Panc1 (cell line): ENCODE measurements at regions not wholly inside any gene's neighbourhood (a gene's known extent, or its start where the extent isn't known, plus 50 kb on each side); places are given as distances from the start of the nearest gene placed in this dataset.

ENCODE experiments used
- ATAC-seq: fragments of 200-7000 bp; cut with Tn5 transposase; 2 replicates; pipeline ENCODE4 v1.9.1; 2020; ENCODE audit warnings: mild to moderate bottlenecking, moderate library complexity
- BruUV-seq: library from RNA; stranded (reverse); fragments of 400-500 nt; replicated peaks from 2 replicates; lab custom pipeline; 2021; lab: Mats Ljungman, UMichigan
- CTCF ChIA-PET: fragments of 300-600 bp; sonication (Branson Sonifier 250); formaldehyde crosslinking; loops from one replicate; lab custom pipeline; 2022; ENCODE audit warnings: antibody characterized with exemption; lab: Charles Lee
- POLR2A ChIA-PET: fragments of 300-600 bp; sonication (Branson Sonifier 250); formaldehyde crosslinking; loops from one replicate; lab custom pipeline; 2022; ENCODE audit warnings: antibody characterized with exemption; lab: Charles Lee
- DNase-seq: peaks from one replicate; pipeline ENCODE4 v3.0.0-alpha.2; 2010; ENCODE audit warnings: low read depth, low spot score
- H3K27ac ChIP-seq: 2 replicates; pipeline ENCODE4 v1.5.1; 2011; ENCODE audit warnings: mild to moderate bottlenecking, low read length, inconsistent platforms
- H3K27me3 ChIP-seq: fragments of 200-500 bp; sonication (Bioruptor generic); 2 replicates; pipeline ENCODE4 v1.6.0; 2014; ENCODE audit warnings: low read length, inconsistent platforms; ENCODE audit not compliant: control insufficient read depth, insufficient read depth
- H3K36me3 ChIP-seq: fragments of 200-500 bp; sonication (Bioruptor generic); 2 replicates; pipeline ENCODE4 v1.5.1; 2014; ENCODE audit warnings: inconsistent platforms, mild to moderate bottlenecking, low read length, moderate library complexity; ENCODE audit not compliant: control insufficient read depth, insufficient read depth
- H3K4me1 ChIP-seq: 2 replicates; pipeline ENCODE4 v1.5.1; 2011; ENCODE audit warnings: inconsistent platforms, mild to moderate bottlenecking, low read length, moderate library complexity; ENCODE audit not compliant: control insufficient read depth, insufficient read depth
- H3K4me3 ChIP-seq, 2 experiments: 2 replicates each; pipeline ENCODE4 v1.5.1; 2011 to 2012; ENCODE audit warnings: low read depth in 2 of 2, low read length in 2 of 2, mild to moderate bottlenecking in 2 of 2, inconsistent platforms in 1 of 2, moderate library complexity in 1 of 2
- H3K9me3 ChIP-seq: fragments of 200-500 bp; sonication (Bioruptor generic); 2 replicates; pipeline ENCODE4 v1.5.1; 2014; ENCODE audit warnings: low read depth, mild to moderate bottlenecking, inconsistent platforms, low read length, moderate library complexity; ENCODE audit not compliant: control insufficient read depth, insufficient read depth
- POLR2AphosphoS5 ChIP-seq: IDR thresholded peaks from 2 replicates; pipeline ENCODE4 v1.6.1; 2012; ENCODE audit warnings: mild to moderate bottlenecking, low read depth, low read length, moderate library complexity
- SIN3A ChIP-seq: IDR thresholded peaks from 2 replicates; pipeline ENCODE4 v1.6.1; 2012; ENCODE audit warnings: low read depth, mild to moderate bottlenecking, low read length, moderate library complexity, borderline replicate concordance; ENCODE audit not compliant: insufficient read depth
- TCF7L2 ChIP-seq: IDR thresholded peaks from 2 replicates; pipeline ENCODE4 v1.6.1; 2011; ENCODE audit warnings: mild to moderate bottlenecking, low read depth, low read length, inconsistent platforms
- in situ Hi-C: cut with HindIII; loops from 2 replicates; pipeline ENCODE4 v1.10.0; 2016; ENCODE audit warnings: low sequenced_read_pairs, low pct_unique_long_range_greater_than_20kb
- intact Hi-C: fragments of 100-400 bp; cut with micrococcal nuclease; formaldehyde crosslinking; loops from one replicate; pipeline ENCODE4 v1.10.0; 2022; ENCODE audit not compliant: unreplicated experiment
- TF ChIP-seq, protein P1 (sequence below): fragments of 450-650 bp; IDR thresholded peaks from 2 replicates; pipeline ENCODE4 v1.5.1; 2017; ENCODE audit warnings: mild to moderate bottlenecking
- TF ChIP-seq, protein P2 (sequence below), 2 experiments: IDR thresholded peaks; 2 replicates each; pipeline ENCODE4 v1.6.1; 2011 to 2012; ENCODE audit warnings: low read depth in 2 of 2, control low read depth in 1 of 2, low read length in 1 of 2, mild to moderate bottlenecking in 1 of 2, moderate library complexity in 1 of 2; ENCODE audit not compliant: insufficient read depth in 1 of 2

DNA sequence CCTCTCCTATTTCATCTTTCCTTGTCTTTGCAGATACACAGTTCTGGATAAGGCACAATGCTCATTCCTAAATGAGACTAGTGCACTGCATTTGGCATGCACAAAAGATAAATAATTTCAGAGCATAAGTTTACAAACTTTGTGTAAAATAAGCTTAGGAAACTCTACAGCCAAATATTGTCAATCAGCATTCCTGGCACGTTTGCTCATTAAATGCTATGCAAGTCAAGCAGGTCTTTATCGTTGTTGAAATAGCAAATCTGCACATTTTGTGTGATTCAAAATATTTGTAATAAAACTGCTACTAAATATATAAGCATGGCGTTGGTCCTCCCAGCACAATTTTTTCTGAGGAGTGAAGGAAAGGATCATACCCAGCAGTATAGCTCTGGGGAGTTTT, 322.1 kb upstream of the NOCT start:
- H3K36me3 ChIP-seq = no peaks in the 10 kb centered on the region
- no TSS peak for BruUV-seq
- ChIA-PET POLR2A (no interaction called here), CTCF (no interaction called here)
- H3K27me3 ChIP-seq = no peaks in the 10 kb centered on the region
- no peak overlapping the region for H3K27ac ChIP-seq
- intact Hi-C loops = no loop called here
- no peak overlapping the region for H3K4me3 ChIP-seq
- H3K9me3 ChIP-seq = no peaks in the 10 kb centered on the region
- ATAC-seq (no peak), DNase-seq (no peak)
- in situ Hi-C loops = no loop called here
- no peak for TF ChIP-seq SIN3A
- TF ChIP-seq, protein P1, sequence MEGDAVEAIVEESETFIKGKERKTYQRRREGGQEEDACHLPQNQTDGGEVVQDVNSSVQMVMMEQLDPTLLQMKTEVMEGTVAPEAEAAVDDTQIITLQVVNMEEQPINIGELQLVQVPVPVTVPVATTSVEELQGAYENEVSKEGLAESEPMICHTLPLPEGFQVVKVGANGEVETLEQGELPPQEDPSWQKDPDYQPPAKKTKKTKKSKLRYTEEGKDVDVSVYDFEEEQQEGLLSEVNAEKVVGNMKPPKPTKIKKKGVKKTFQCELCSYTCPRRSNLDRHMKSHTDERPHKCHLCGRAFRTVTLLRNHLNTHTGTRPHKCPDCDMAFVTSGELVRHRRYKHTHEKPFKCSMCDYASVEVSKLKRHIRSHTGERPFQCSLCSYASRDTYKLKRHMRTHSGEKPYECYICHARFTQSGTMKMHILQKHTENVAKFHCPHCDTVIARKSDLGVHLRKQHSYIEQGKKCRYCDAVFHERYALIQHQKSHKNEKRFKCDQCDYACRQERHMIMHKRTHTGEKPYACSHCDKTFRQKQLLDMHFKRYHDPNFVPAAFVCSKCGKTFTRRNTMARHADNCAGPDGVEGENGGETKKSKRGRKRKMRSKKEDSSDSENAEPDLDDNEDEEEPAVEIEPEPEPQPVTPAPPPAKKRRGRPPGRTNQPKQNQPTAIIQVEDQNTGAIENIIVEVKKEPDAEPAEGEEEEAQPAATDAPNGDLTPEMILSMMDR = no peak
- TF ChIP-seq POLR2AphosphoS5 = no peak
- TF ChIP-seq TCF7L2 = no peak
- TF ChIP-seq, protein P2, sequence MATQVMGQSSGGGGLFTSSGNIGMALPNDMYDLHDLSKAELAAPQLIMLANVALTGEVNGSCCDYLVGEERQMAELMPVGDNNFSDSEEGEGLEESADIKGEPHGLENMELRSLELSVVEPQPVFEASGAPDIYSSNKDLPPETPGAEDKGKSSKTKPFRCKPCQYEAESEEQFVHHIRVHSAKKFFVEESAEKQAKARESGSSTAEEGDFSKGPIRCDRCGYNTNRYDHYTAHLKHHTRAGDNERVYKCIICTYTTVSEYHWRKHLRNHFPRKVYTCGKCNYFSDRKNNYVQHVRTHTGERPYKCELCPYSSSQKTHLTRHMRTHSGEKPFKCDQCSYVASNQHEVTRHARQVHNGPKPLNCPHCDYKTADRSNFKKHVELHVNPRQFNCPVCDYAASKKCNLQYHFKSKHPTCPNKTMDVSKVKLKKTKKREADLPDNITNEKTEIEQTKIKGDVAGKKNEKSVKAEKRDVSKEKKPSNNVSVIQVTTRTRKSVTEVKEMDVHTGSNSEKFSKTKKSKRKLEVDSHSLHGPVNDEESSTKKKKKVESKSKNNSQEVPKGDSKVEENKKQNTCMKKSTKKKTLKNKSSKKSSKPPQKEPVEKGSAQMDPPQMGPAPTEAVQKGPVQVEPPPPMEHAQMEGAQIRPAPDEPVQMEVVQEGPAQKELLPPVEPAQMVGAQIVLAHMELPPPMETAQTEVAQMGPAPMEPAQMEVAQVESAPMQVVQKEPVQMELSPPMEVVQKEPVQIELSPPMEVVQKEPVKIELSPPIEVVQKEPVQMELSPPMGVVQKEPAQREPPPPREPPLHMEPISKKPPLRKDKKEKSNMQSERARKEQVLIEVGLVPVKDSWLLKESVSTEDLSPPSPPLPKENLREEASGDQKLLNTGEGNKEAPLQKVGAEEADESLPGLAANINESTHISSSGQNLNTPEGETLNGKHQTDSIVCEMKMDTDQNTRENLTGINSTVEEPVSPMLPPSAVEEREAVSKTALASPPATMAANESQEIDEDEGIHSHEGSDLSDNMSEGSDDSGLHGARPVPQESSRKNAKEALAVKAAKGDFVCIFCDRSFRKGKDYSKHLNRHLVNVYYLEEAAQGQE (IDR thresholded peaks at IDR 0.05; ENCODE audit: insufficient read depth in 1 of 2, low read depth in 2 of 2, low read length in 1 of 2) = no peak
- no peaks in the 10 kb centered on the region for H3K4me1 ChIP-seq

DNA sequence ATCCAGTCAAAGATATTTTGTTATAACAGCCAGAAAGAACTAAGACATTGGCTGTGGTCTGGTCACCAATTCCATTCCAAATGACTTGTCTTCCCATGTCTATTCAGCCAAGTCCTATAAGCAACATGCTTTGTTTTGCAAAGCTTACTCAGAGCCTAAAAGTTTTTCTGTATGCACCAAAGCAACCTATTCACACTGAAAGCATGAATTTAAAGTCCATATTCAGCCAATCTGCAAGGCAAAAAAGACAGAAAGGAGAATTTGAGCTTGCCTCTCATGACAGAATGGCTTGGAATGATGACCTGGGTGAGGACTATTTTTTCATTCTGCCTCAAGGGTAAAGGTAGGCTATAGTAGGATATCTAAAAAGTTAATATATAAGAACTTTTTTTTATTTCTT, 323.2 kb upstream of the NOCT start:
- Histone ChIP-seq H3K27me3 (no peaks in the 10 kb centered on the region), H3K36me3 (no peaks in the 10 kb centered on the region), H3K4me1 (no peaks in the 10 kb centered on the region), H3K27ac (no peak overlapping the region), H3K9me3 (no peaks in the 10 kb centered on the region), H3K4me3 (no peak overlapping the region)
- POLR2A ChIA-PET = no interaction called here
- CTCF ChIA-PET = no interaction called here
- no TSS peak for BruUV-seq
- intact Hi-C loops (no loop called here), in situ Hi-C loops (no loop called here)
- TF ChIP-seq, protein P1 = no peak
- TF ChIP-seq SIN3A (no peak), TCF7L2 (no peak), POLR2AphosphoS5 (no peak)
- TF ChIP-seq, protein P2 (IDR thresholded peaks at IDR 0.05; ENCODE audit: insufficient read depth in 1 of 2, low read depth in 2 of 2, low read length in 1 of 2) = no peak
- no peak for DNase-seq
- no peak for ATAC-seq
